D721Med (cell line): ENCODE measurements at regions not wholly inside any gene's neighbourhood (a gene's known extent, or its start where the extent isn't known, plus 50 kb on each side); places are given as distances from the start of the nearest gene placed in this dataset.

ENCODE experiments used
- DNase-seq: peaks from one replicate; pipeline ENCODE4 v3.0.0; 2011; ENCODE audit warnings: low spot score; ENCODE audit not compliant: insufficient read length
- FAIRE-seq: peaks from 2 replicates; lab custom pipeline; 2011; peaks lifted over from hg19 to GRCh38; lab: Jason Lieb, UNC
- CTCF ChIP-seq: IDR thresholded peaks from 2 replicates; pipeline ENCODE4 v1.5.1; 2012; ENCODE audit warnings: mild to moderate bottlenecking, control low read depth; ENCODE audit not compliant: insufficient read depth; ENCODE audit errors: missing control alignments

GRCh38 chr13:67803118-67803517 is 573.0 kb upstream of the PCDH9 start:
- TF ChIP-seq CTCF: no peak
- FAIRE-seq: no peak

GRCh38 chr13:67792151-67792676 is 562.1 kb upstream of the PCDH9 start:
- FAIRE-seq (no peak), DNase-seq (no peak)
- no peak for TF ChIP-seq CTCF

More at GRCh38 chr13:67803118-67803517, 573.0 kb upstream of the PCDH9 start:
- no peak for DNase-seq

- no peak for TF ChIP-seq CTCF
- no peak for DNase-seq
- no peak for FAIRE-seq
Observed at GRCh38 chr13:67791047-67791446, 560.9 kb upstream of the PCDH9 start.

GRCh38 chr13:67776151-67776550 is 546.0 kb upstream of the PCDH9 start:
- no peak for DNase-seq
- no peak for TF ChIP-seq CTCF
- no peak for FAIRE-seq

GRCh38 chr13:67775359-67775758 is 545.2 kb upstream of the PCDH9 start:
- DNase-seq (no peak), FAIRE-seq (no peak)
- TF ChIP-seq CTCF: no peak

- no peak for FAIRE-seq
Observed at GRCh38 chr13:67772807-67773453, 542.8 kb upstream of the PCDH9 start.

More at GRCh38 chr13:67772807-67773453, 542.8 kb upstream of the PCDH9 start:
- DNase-seq: no peak
- no peak for TF ChIP-seq CTCF
